HCT116 (cell line): ENCODE measurements at regions not wholly inside any gene's neighbourhood (a gene's known extent, or its start where the extent isn't known, plus 50 kb on each side); places are given as distances from the start of the nearest gene placed in this dataset.

Experiments used
- ATAC-seq: fragments of 200-7000 bp; cut with Tn5 transposase; 2 replicates; pipeline ENCODE4 v1.9.1; 2020; ENCODE audit warnings: mild to moderate bottlenecking, moderate library complexity
- BruUV-seq: library from RNA; stranded (reverse); fragments of 400-500 nt; replicated peaks from 2 replicates; lab custom pipeline; 2021; lab: Mats Ljungman, UMichigan
- CTCF ChIA-PET: fragments of 300-600 bp; sonication (Branson Sonifier 250); formaldehyde crosslinking; loops from one replicate; lab custom pipeline; 2021; ENCODE audit warnings: antibody characterized with exemption; lab: Charles Lee
- POLR2A ChIA-PET: fragments of 300-600, 350-600 bp; sonication (Branson Sonifier 250); formaldehyde crosslinking; loops from one replicate; lab custom pipeline; 2021; ENCODE audit warnings: antibody characterized with exemption; lab: Charles Lee
- RAD21 ChIA-PET, 2 experiments: fragments of 300-600 bp; sonication (Branson Sonifier 250); formaldehyde crosslinking; loops; one replicate each; lab custom pipeline; 2023; ENCODE audit warnings: low total read pairs in 2 of 2; ENCODE audit not compliant: uncharacterized antibody in 2 of 2, unreplicated experiment in 2 of 2, low non-redundant PET in 1 of 2; lab: Charles Lee
- DNase-seq: peaks from one replicate; pipeline ENCODE4 v3.0.0-alpha.2; 2010; ENCODE audit warnings: low read depth, low spot score
- H2AFZ ChIP-seq: fragments of 200-600 bp; shearing (Covaris generic), sonication (generic); 2 replicates; pipeline ENCODE4 v1.6.1; 2017; ENCODE audit warnings: low read depth, mixed run types, mixed read lengths, antibody characterized with exemption, low read length; ENCODE audit not compliant: poor library complexity, severe bottlenecking
- H3K27ac ChIP-seq: 2 replicates; pipeline ENCODE4 v1.5.1; 2012; ENCODE audit warnings: low read depth, low read length
- H3K27me3 ChIP-seq: fragments of 200-600 bp; sonication (generic); 2 replicates; pipeline ENCODE4 v1.6.1; 2016; ENCODE audit warnings: mixed run types, low read length, mixed read lengths; ENCODE audit not compliant: insufficient read depth
- H3K36me3 ChIP-seq, 2 experiments: fragments of 200-500 bp in 1 of 2; fragments of 200-600 bp in 1 of 2; sonication (Bioruptor generic) in 1 of 2; sonication (generic) in 1 of 2; 2 replicates each; pipeline versions ENCODE4 v1.5.1 to v1.6.1; 2014 to 2016; ENCODE audit warnings: low read length in 2 of 2, inconsistent platforms in 1 of 2, mixed read lengths in 1 of 2, mixed run types in 1 of 2; ENCODE audit not compliant: insufficient read depth in 2 of 2, control insufficient read depth in 1 of 2
- H3K4me1 ChIP-seq, 2 experiments: fragments of 200-600 bp in 1 of 2; sonication (generic) in 1 of 2; 2 replicates each; pipeline versions ENCODE4 v1.5.1 to v1.6.1; 2012 to 2017; ENCODE audit warnings: low read length in 2 of 2, inconsistent platforms in 1 of 2, mild to moderate bottlenecking in 1 of 2, mixed read lengths in 1 of 2, mixed run types in 1 of 2, moderate library complexity in 1 of 2; ENCODE audit not compliant: insufficient read depth in 2 of 2, control insufficient read depth in 1 of 2
- H3K4me2 ChIP-seq: fragments of 200-600 bp; sonication (generic); 2 replicates; pipeline ENCODE4 v1.6.1; 2017; ENCODE audit warnings: mixed run types, low read length, mixed read lengths
- H3K4me3 ChIP-seq, 2 experiments: fragments of 200-600 bp in 1 of 2; sonication (generic) in 1 of 2; replicated peaks in 1 of 2; 2 replicates each; pipeline ENCODE4 v1.5.1; 2011 to 2016; ENCODE audit warnings: low read length in 2 of 2, control low read depth in 1 of 2, low read depth in 1 of 2, mild to moderate bottlenecking in 1 of 2, mixed read lengths in 1 of 2, mixed run types in 1 of 2
- H3K79me2 ChIP-seq: fragments of 200-600 bp; sonication (generic); 2 replicates; pipeline ENCODE4 v1.6.1; 2017; ENCODE audit warnings: mild to moderate bottlenecking, mixed run types, low read length, moderate library complexity, mixed read lengths; ENCODE audit not compliant: insufficient read depth
- H3K9ac ChIP-seq: fragments of 200-600 bp; sonication (generic); 2 replicates; pipeline ENCODE4 v1.6.1; 2016; ENCODE audit warnings: low read length, mixed read lengths
- H3K9me2 ChIP-seq: fragments of 200-600 bp; sonication (generic), shearing (Covaris generic); 2 replicates; pipeline ENCODE4 v1.6.1; 2017; ENCODE audit warnings: mixed run types, mild to moderate bottlenecking, moderate library complexity; ENCODE audit not compliant: insufficient read depth
- H3K9me3 ChIP-seq, 2 experiments: fragments of 200-500 bp in 1 of 2; fragments of 200-600 bp in 1 of 2; sonication (Bioruptor generic) in 1 of 2; sonication (generic) in 1 of 2; 2 replicates each; pipeline ENCODE4 v1.6.1; 2014 to 2017; ENCODE audit warnings: low read length in 2 of 2, mixed read lengths in 2 of 2, inconsistent platforms in 1 of 2, low read depth in 1 of 2, mild to moderate bottlenecking in 1 of 2, mixed run types in 1 of 2, moderate library complexity in 1 of 2; ENCODE audit not compliant: control insufficient read depth in 1 of 2, insufficient read depth in 1 of 2
- H4K20me1 ChIP-seq: fragments of 200-600 bp; sonication (generic), shearing (Covaris generic); 2 replicates; pipeline ENCODE4 v1.6.1; 2017; ENCODE audit warnings: mixed run types, mild to moderate bottlenecking, moderate library complexity; ENCODE audit not compliant: insufficient read depth
- JUND ChIP-seq: IDR thresholded peaks from 2 replicates; pipeline ENCODE4 v1.6.1; 2012
- RAD21 ChIP-seq: IDR thresholded peaks from 2 replicates; pipeline ENCODE4 v1.6.1; 2012; ENCODE audit warnings: low read depth, mild to moderate bottlenecking
- SIN3A ChIP-seq: IDR thresholded peaks from 2 replicates; pipeline ENCODE4 v1.6.1; 2012; ENCODE audit warnings: low read depth
- YY1 ChIP-seq: IDR thresholded peaks from 2 replicates; pipeline ENCODE4 v1.6.1; 2011; ENCODE audit warnings: low read length, low read depth, moderate library complexity, mild to moderate bottlenecking; ENCODE audit not compliant: insufficient replicate concordance; ENCODE audit errors: extremely low read depth
- intact Hi-C: fragments of 100-400 bp; cut with micrococcal nuclease; formaldehyde crosslinking; loops from 2 replicates; pipeline ENCODE4 v1.10.0; 2022
- TF ChIP-seq, protein P1 (sequence below): IDR thresholded peaks from 2 replicates; pipeline ENCODE4 v1.6.1; 2012
- TF ChIP-seq, protein P2 (sequence below): IDR thresholded peaks from 2 replicates; pipeline ENCODE4 v1.6.1; 2011; ENCODE audit warnings: mild to moderate bottlenecking, low read length, moderate library complexity; ENCODE audit not compliant: insufficient replicate concordance; ENCODE audit errors: extremely low read depth

DNA sequence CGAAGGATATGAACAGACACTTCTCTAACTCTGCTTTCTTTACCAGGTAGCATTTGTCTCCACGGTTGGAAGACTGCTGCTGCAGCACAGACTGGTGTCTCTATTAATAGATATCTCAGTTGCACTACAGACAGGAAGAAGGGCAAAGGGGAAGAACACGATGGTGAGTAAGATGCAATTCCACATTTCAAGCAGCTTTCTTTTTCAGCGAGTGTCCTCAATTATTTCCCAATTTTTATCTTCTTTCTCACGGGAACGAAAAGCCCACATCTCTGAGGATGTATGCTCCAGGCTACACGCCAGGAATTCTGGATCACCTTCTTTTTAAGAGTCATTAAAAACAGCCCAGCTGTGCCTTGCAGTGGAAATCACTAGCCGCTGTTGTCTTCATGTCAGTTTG, 311.6 kb upstream of the ECI2 start:
- Histone ChIP-seq H3K4me2 (no peak overlapping the region), H3K9me3 (peaks cover 0 to under 1% of the 10 kb centered on the region in 2 experiments; a peak in 1 of 4 replicates), H3K4me3 (no peak overlapping the region), H3K36me3 (no peaks in the 10 kb centered on the region), H3K27me3 (no peaks in the 10 kb centered on the region), H3K9ac (no peak overlapping the region), H4K20me1 (no peaks in the 10 kb centered on the region), H3K79me2 (no peaks in the 10 kb centered on the region), H3K9me2 (no peaks in the 10 kb centered on the region), H3K4me1 (no peaks in the 10 kb centered on the region), H2AFZ (no peak overlapping the region), H3K27ac (no peak overlapping the region)
- intact Hi-C loops: no loop called here
- ATAC-seq (no peak), DNase-seq (no peak)
- ChIA-PET CTCF (no interaction called here), POLR2A (no interaction called here), RAD21 (no interaction called here)
- BruUV-seq: no TSS peak
- TF ChIP-seq, protein P1, sequence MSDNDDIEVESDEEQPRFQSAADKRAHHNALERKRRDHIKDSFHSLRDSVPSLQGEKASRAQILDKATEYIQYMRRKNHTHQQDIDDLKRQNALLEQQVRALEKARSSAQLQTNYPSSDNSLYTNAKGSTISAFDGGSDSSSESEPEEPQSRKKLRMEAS: no peak
- TF ChIP-seq RAD21 (no peak), JUND (no peak)

DNA sequence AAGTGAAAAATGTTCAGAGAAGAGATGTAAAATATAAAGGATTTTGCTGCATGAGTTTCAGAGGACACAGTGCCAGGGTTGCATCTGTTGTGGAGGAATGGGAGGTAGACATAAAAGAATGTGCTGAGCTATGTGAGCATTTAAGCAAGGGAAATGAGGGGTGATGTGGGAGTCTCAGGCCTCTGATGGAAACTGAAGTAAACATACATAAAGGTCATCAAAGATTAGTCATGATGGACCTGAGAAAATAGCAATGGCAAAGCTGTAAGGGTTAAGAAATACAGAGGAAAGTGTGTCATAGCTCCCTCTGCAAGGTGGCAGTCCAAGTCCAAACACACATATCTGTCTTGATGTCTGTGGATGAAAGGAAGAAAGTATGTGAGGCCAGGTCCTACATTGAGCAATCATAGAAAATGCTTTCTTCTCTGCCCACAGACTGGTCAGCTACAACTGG, 306.6 kb upstream of the ECI2 start:
- no peaks in the 10 kb centered on the region for H3K9me2 ChIP-seq
- TF ChIP-seq YY1: no peak
- TF ChIP-seq, protein P2, sequence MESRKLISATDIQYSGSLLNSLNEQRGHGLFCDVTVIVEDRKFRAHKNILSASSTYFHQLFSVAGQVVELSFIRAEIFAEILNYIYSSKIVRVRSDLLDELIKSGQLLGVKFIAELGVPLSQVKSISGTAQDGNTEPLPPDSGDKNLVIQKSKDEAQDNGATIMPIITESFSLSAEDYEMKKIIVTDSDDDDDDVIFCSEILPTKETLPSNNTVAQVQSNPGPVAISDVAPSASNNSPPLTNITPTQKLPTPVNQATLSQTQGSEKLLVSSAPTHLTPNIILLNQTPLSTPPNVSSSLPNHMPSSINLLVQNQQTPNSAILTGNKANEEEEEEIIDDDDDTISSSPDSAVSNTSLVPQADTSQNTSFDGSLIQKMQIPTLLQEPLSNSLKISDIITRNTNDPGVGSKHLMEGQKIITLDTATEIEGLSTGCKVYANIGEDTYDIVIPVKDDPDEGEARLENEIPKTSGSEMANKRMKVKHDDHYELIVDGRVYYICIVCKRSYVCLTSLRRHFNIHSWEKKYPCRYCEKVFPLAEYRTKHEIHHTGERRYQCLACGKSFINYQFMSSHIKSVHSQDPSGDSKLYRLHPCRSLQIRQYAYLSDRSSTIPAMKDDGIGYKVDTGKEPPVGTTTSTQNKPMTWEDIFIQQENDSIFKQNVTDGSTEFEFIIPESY: no peak
- TF ChIP-seq SIN3A: no peak
- TF ChIP-seq, protein P1: no peak
- no peak overlapping the region for H3K4me3 ChIP-seq
- no peaks in the 10 kb centered on the region for H3K36me3 ChIP-seq
- no TSS peak for BruUV-seq
- no peaks in the 10 kb centered on the region for H3K79me2 ChIP-seq
- ChIA-PET CTCF (no interaction called here), POLR2A (no interaction called here), RAD21 (no interaction called here)
- intact Hi-C loops: no loop called here
- no peak overlapping the region for H3K9ac ChIP-seq
- no peak for ATAC-seq
- no peak overlapping the region for H3K27ac ChIP-seq
- no peak overlapping the region for H2AFZ ChIP-seq
- no peak for DNase-seq
- no peaks in the 10 kb centered on the region for H3K4me1 ChIP-seq
- no peaks in the 10 kb centered on the region for H3K27me3 ChIP-seq
- no peaks in the 10 kb centered on the region for H3K9me3 ChIP-seq
- no peaks in the 10 kb centered on the region for H4K20me1 ChIP-seq
- no peak overlapping the region for H3K4me2 ChIP-seq
